ENCODE measurements at regions not wholly inside any gene's neighbourhood (a gene's known extent, or its start where the extent isn't known, plus 50 kb on each side); places are given as distances from the start of the nearest gene placed in this dataset.

- Histone ChIP-seq H3K4me1 (ENCODE audit: low read length) (no peaks in the 10 kb centered on the region), H3K27me3 (ENCODE audit: low read depth, low read length) (no peaks in the 10 kb centered on the region), H3K79me2 (ENCODE audit: low read length) (no peaks in the 10 kb centered on the region), H3K4me3 (ENCODE audit: low read length) (no peak overlapping the region), H2AFZ (ENCODE audit: low read depth, low read length) (no peak overlapping the region), H3K27ac (ENCODE audit: low read length) (no peak overlapping the region), H4K20me1 (ENCODE audit: insufficient read depth, low read length) (no peaks in the 10 kb centered on the region), H3K36me3 (replicated peaks; ENCODE audit: low read depth, low read length) (no peaks in the 10 kb centered on the region), H3K9ac (ENCODE audit: low read length) (no peak overlapping the region), H3K9me3 (ENCODE audit: insufficient read depth, low read length) (no peaks in the 10 kb centered on the region), H3K4me2 (ENCODE audit: low read length) (no peak overlapping the region)
- TF ChIP-seq CTCF (IDR thresholded peaks at IDR 0.05; ENCODE audit: low read depth, low read length) (no peak), EZH2phosphoT487 (IDR thresholded peaks at IDR 0.05; ENCODE audit: low read depth) (no peak)
Observed at GRCh38 chr13:34108410-34108809, 290.5 kb downstream of the RFC3 start.

DNA sequence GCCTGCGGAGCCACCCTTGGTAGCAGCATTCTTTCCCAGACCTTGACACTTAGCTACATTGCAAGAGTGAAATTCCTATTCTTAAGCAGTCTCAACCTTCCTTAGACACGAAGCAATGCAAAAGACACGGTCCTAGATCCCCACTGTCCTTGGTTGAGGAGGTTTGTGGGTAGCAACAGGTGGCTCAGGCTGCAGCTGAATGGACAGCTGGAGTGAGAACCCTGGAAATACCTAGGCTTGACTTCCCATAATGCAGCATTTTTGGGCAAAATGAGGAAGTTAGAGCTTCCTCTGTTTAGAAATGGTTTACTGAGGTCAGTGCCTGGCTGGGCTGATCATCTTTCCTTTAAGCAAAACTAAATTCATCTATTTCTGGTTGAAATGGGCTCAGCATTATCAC, 296.6 kb downstream of the RFC3 start:
- Histone ChIP-seq H4K20me1 (ENCODE audit: insufficient read depth, low read length) (no peaks in the 10 kb centered on the region), H3K27me3 (ENCODE audit: low read depth, low read length) (no peaks in the 10 kb centered on the region), H3K9me3 (ENCODE audit: insufficient read depth, low read length) (no peaks in the 10 kb centered on the region), H3K9ac (ENCODE audit: low read length) (no peak overlapping the region), H3K4me3 (ENCODE audit: low read length) (no peak overlapping the region), H3K4me1 (ENCODE audit: low read length) (peaks cover 6% of the 10 kb centered on the region), H3K27ac (ENCODE audit: low read length) (no peak overlapping the region), H3K79me2 (ENCODE audit: low read length) (no peaks in the 10 kb centered on the region), H2AFZ (ENCODE audit: low read depth, low read length) (peak overlapping the region; percentile 16; the same call in 1 of the 2 replicates), H3K36me3 (replicated peaks; ENCODE audit: low read depth, low read length) (no peaks in the 10 kb centered on the region), H3K4me2 (ENCODE audit: low read length) (no peak overlapping the region)
- no peak for TF ChIP-seq EZH2phosphoT487 (IDR thresholded peaks at IDR 0.05; ENCODE audit: low read depth)
- TF ChIP-seq CTCF (IDR thresholded peaks at IDR 0.05; ENCODE audit: low read depth, low read length): no peak

DNA sequence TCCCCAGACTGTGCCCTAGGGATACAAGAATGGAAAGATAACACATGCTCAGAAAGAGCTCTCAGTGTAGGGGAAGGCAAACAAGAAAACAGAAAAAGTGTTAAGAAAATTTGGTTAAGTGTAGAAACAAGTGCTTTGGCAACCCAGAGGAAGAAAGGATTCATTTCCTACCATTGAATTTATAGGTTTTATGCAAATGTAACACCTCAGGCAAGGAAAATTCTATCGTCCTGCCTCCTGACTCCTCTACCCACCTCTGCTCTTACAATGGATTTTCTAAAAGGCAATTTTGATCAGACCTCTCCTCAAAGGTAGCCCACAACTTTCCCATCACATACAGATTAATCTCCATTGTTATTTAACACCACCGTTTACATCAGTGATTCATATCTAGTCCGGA, 298.7 kb downstream of the RFC3 start:
- Histone ChIP-seq H3K27ac (ENCODE audit: low read length) (no peak overlapping the region), H3K4me3 (ENCODE audit: low read length) (no peak overlapping the region), H3K4me1 (ENCODE audit: low read length) (peaks cover 6% of the 10 kb centered on the region), H3K27me3 (ENCODE audit: low read depth, low read length) (no peaks in the 10 kb centered on the region), H2AFZ (ENCODE audit: low read depth, low read length) (no peak overlapping the region), H3K9me3 (ENCODE audit: insufficient read depth, low read length) (no peaks in the 10 kb centered on the region), H3K79me2 (ENCODE audit: low read length) (no peaks in the 10 kb centered on the region), H3K36me3 (replicated peaks; ENCODE audit: low read depth, low read length) (no peaks in the 10 kb centered on the region), H3K9ac (ENCODE audit: low read length) (no peak overlapping the region), H3K4me2 (ENCODE audit: low read length) (no peak overlapping the region), H4K20me1 (ENCODE audit: insufficient read depth, low read length) (no peaks in the 10 kb centered on the region)
- TF ChIP-seq EZH2phosphoT487 (IDR thresholded peaks at IDR 0.05; ENCODE audit: low read depth) (no peak), CTCF (IDR thresholded peaks at IDR 0.05; ENCODE audit: low read depth, low read length) (no peak)

DNA sequence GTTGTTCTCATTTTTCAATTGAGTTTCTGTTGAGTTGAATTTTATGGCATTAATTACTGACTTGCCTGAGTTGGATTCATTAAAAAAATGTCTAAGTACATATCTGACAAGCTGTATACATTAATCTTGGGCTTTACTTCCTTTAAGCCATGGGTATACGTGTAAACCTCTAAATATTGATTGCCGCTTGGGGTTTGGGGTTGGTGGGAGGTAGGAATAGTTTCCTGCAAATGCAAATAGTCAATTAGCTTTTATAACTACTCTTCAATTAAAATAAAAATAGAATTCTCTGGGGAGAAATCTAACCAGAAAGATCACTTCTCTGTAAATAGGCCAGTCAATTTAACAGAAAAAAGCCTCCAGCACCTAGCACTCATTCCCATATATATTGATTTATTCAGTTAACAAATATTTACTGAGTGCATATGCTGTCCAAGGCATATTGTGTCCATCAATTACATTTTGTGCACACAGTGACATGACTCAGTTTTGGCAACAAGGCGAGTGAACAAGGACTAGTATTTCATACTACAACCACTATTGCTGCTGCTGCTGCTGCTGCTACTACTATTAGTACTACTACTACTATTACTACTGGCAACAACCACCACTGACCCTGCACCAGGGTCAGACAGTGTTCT, 306.8 kb downstream of the RFC3 start:
- no peaks in the 10 kb centered on the region for H3K36me3 ChIP-seq (replicated peaks; ENCODE audit: low read depth, low read length)
- H3K27me3 ChIP-seq (ENCODE audit: low read depth, low read length): no peaks in the 10 kb centered on the region
- H2AFZ ChIP-seq (ENCODE audit: low read depth, low read length): no peak overlapping the region
- no peaks in the 10 kb centered on the region for H3K79me2 ChIP-seq (ENCODE audit: low read length)
- no peak for TF ChIP-seq CTCF (IDR thresholded peaks at IDR 0.05; ENCODE audit: low read depth, low read length)
- no peak for TF ChIP-seq EZH2phosphoT487 (IDR thresholded peaks at IDR 0.05; ENCODE audit: low read depth)
- H3K4me1 ChIP-seq (ENCODE audit: low read length): no peaks in the 10 kb centered on the region
- H3K9ac ChIP-seq (ENCODE audit: low read length): no peak overlapping the region
- no peaks in the 10 kb centered on the region for H3K9me3 ChIP-seq (ENCODE audit: insufficient read depth, low read length)
- no peak overlapping the region for H3K4me3 ChIP-seq (ENCODE audit: low read length)
- no peaks in the 10 kb centered on the region for H4K20me1 ChIP-seq (ENCODE audit: insufficient read depth, low read length)
- no peak overlapping the region for H3K4me2 ChIP-seq (ENCODE audit: low read length)
- no peak overlapping the region for H3K27ac ChIP-seq (ENCODE audit: low read length)

Data from OCI-LY3 (cell line).